ENCODE measurements at regions not wholly inside any gene's neighbourhood (a gene's known extent, or its start where the extent isn't known, plus 50 kb on each side); places are given as distances from the start of the nearest gene placed in this dataset.

GRCh38 chr2:8400196-8400595 lies 281.7 kb upstream of the ID2 start:
- TF ChIP-seq, protein P1, sequence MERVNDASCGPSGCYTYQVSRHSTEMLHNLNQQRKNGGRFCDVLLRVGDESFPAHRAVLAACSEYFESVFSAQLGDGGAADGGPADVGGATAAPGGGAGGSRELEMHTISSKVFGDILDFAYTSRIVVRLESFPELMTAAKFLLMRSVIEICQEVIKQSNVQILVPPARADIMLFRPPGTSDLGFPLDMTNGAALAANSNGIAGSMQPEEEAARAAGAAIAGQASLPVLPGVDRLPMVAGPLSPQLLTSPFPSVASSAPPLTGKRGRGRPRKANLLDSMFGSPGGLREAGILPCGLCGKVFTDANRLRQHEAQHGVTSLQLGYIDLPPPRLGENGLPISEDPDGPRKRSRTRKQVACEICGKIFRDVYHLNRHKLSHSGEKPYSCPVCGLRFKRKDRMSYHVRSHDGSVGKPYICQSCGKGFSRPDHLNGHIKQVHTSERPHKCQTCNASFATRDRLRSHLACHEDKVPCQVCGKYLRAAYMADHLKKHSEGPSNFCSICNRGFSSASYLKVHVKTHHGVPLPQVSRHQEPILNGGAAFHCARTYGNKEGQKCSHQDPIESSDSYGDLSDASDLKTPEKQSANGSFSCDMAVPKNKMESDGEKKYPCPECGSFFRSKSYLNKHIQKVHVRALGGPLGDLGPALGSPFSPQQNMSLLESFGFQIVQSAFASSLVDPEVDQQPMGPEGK (tag by site-specific recombination; IDR thresholded peaks at IDR 0.05): no peak
- TF ChIP-seq ZNF707 (tag by site-specific recombination; IDR thresholded peaks at IDR 0.05): no peak
- no peak for TF ChIP-seq ZNF785 (tag by site-specific recombination; IDR thresholded peaks at IDR 0.05)
- TF ChIP-seq, protein P2, sequence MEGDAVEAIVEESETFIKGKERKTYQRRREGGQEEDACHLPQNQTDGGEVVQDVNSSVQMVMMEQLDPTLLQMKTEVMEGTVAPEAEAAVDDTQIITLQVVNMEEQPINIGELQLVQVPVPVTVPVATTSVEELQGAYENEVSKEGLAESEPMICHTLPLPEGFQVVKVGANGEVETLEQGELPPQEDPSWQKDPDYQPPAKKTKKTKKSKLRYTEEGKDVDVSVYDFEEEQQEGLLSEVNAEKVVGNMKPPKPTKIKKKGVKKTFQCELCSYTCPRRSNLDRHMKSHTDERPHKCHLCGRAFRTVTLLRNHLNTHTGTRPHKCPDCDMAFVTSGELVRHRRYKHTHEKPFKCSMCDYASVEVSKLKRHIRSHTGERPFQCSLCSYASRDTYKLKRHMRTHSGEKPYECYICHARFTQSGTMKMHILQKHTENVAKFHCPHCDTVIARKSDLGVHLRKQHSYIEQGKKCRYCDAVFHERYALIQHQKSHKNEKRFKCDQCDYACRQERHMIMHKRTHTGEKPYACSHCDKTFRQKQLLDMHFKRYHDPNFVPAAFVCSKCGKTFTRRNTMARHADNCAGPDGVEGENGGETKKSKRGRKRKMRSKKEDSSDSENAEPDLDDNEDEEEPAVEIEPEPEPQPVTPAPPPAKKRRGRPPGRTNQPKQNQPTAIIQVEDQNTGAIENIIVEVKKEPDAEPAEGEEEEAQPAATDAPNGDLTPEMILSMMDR (tag by site-specific recombination; IDR thresholded peaks at IDR 0.05): no peak
